ENCODE measurements at regions not wholly inside any gene's neighbourhood (a gene's known extent, or its start where the extent isn't known, plus 50 kb on each side); places are given as distances from the start of the nearest gene placed in this dataset.

- no peak overlapping the region for H3K4me2 ChIP-seq (ENCODE audit: low read depth, low read length)
- H3K9me2 ChIP-seq (replicated peaks; ENCODE audit: insufficient read depth, low read length), result no peaks in the 10 kb centered on the region
- no peak overlapping the region for H3K9ac ChIP-seq (ENCODE audit: low read length)
- TF ChIP-seq, protein P1, sequence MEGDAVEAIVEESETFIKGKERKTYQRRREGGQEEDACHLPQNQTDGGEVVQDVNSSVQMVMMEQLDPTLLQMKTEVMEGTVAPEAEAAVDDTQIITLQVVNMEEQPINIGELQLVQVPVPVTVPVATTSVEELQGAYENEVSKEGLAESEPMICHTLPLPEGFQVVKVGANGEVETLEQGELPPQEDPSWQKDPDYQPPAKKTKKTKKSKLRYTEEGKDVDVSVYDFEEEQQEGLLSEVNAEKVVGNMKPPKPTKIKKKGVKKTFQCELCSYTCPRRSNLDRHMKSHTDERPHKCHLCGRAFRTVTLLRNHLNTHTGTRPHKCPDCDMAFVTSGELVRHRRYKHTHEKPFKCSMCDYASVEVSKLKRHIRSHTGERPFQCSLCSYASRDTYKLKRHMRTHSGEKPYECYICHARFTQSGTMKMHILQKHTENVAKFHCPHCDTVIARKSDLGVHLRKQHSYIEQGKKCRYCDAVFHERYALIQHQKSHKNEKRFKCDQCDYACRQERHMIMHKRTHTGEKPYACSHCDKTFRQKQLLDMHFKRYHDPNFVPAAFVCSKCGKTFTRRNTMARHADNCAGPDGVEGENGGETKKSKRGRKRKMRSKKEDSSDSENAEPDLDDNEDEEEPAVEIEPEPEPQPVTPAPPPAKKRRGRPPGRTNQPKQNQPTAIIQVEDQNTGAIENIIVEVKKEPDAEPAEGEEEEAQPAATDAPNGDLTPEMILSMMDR (IDR thresholded peaks at IDR 0.05; ENCODE audit: low read length), result no peak
- TF ChIP-seq EZH2 (optimal IDR thresholded peaks at IDR 0.05; ENCODE audit: low read depth, low read length) (no peak), EZH2phosphoT487 (IDR thresholded peaks at IDR 0.05; ENCODE audit: low read length) (no peak)
- H3F3A ChIP-seq (ENCODE audit: insufficient read depth, low read length), result no peaks in the 10 kb centered on the region
- H4K20me1 ChIP-seq (ENCODE audit: insufficient read depth, low read length), result no peaks in the 10 kb centered on the region
- DNase-seq, result no peak
- H3K4me3 ChIP-seq (ENCODE audit: low read length), result no peak overlapping the region
- H3K4me1 ChIP-seq (ENCODE audit: low read length), result 0 out of 2 replicates have a peak, but pooled peaks cover 9% of the 10 kb centered on the region
- no peak overlapping the region for H3K27ac ChIP-seq (ENCODE audit: low read length)
- H3K9me3 ChIP-seq (replicated peaks; ENCODE audit: insufficient read depth, low read length), result no peaks in the 10 kb centered on the region
- no peaks in the 10 kb centered on the region for H3K36me3 ChIP-seq (replicated peaks; ENCODE audit: insufficient read depth, low read length)
- H3K27me3 ChIP-seq (replicated peaks; ENCODE audit: insufficient read depth, low read length), result no peaks in the 10 kb centered on the region
- no peak overlapping the region for H2AFZ ChIP-seq (ENCODE audit: low read length)
- H3K79me2 ChIP-seq (ENCODE audit: low read length), result no peaks in the 10 kb centered on the region
Measured at GRCh38 chr5:102594192-102594591, 95.4 kb upstream of the SLCO6A1 start.

DNA sequence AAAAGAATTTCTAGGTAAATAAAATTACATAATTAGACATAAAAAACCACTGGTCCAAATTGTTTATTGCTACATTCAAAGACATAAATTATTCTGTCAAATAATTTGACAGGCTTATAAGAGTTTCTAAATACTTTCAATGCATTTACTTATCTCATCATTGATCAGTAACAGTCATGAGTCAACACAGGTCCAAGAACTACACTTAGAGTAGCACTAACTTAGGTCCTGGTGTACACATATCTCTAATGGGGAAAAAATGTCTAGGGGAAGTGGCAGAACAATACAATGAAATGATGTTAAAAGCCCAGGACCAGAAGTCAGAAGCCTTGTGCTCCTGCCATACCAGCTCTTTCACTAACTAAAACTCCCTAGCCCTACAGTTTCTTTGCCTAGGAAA is 96.5 kb upstream of the SLCO6A1 start:
- no peaks in the 10 kb centered on the region for H3K9me3 ChIP-seq (replicated peaks; ENCODE audit: insufficient read depth, low read length)
- no peak for DNase-seq
- H3K4me1 ChIP-seq (ENCODE audit: low read length), result 0 out of 2 replicates have a peak, but pooled peaks cover 9% of the 10 kb centered on the region
- TF ChIP-seq, protein P1 (IDR thresholded peaks at IDR 0.05; ENCODE audit: low read length), result no peak
- TF ChIP-seq EZH2 (optimal IDR thresholded peaks at IDR 0.05; ENCODE audit: low read depth, low read length), result no peak
- no peak for TF ChIP-seq EZH2phosphoT487 (IDR thresholded peaks at IDR 0.05; ENCODE audit: low read length)
- no peak overlapping the region for H3K27ac ChIP-seq (ENCODE audit: low read length)
- no peaks in the 10 kb centered on the region for H3K9me2 ChIP-seq (replicated peaks; ENCODE audit: insufficient read depth, low read length)
- H3K36me3 ChIP-seq (replicated peaks; ENCODE audit: insufficient read depth, low read length), result no peaks in the 10 kb centered on the region
- no peaks in the 10 kb centered on the region for H4K20me1 ChIP-seq (ENCODE audit: insufficient read depth, low read length)
- no peak overlapping the region for H3K4me3 ChIP-seq (ENCODE audit: low read length)
- H3F3A ChIP-seq (ENCODE audit: insufficient read depth, low read length), result no peaks in the 10 kb centered on the region
- H3K9ac ChIP-seq (ENCODE audit: low read length), result no peak overlapping the region
- no peaks in the 10 kb centered on the region for H3K79me2 ChIP-seq (ENCODE audit: low read length)
- peak overlapping the region; percentile 19; the same call in 1 of the 2 replicates for H3K4me2 ChIP-seq (ENCODE audit: low read depth, low read length)
- no peak overlapping the region for H2AFZ ChIP-seq (ENCODE audit: low read length)
- H3K27me3 ChIP-seq (replicated peaks; ENCODE audit: insufficient read depth, low read length), result no peaks in the 10 kb centered on the region

- no peaks in the 10 kb centered on the region for H4K20me1 ChIP-seq (ENCODE audit: insufficient read depth, low read length)
- H2AFZ ChIP-seq (ENCODE audit: low read length), result 0 out of 2 replicates have a peak overlapping the region, but pooled peaks have one; percentile 2
- no peaks in the 10 kb centered on the region for H3K9me3 ChIP-seq (replicated peaks; ENCODE audit: insufficient read depth, low read length)
- no peaks in the 10 kb centered on the region for H3K27me3 ChIP-seq (replicated peaks; ENCODE audit: insufficient read depth, low read length)
- no peak overlapping the region for H3K9ac ChIP-seq (ENCODE audit: low read length)
- peak overlapping the region; percentile 19; the same call in 1 of the 2 replicates for H3K4me2 ChIP-seq (ENCODE audit: low read depth, low read length)
- no peaks in the 10 kb centered on the region for H3K79me2 ChIP-seq (ENCODE audit: low read length)
- H3K4me1 ChIP-seq (ENCODE audit: low read length), result 0 out of 2 replicates have a peak, but pooled peaks cover 9% of the 10 kb centered on the region
- no peaks in the 10 kb centered on the region for H3K36me3 ChIP-seq (replicated peaks; ENCODE audit: insufficient read depth, low read length)
- H3K9me2 ChIP-seq (replicated peaks; ENCODE audit: insufficient read depth, low read length), result no peaks in the 10 kb centered on the region
- no peaks in the 10 kb centered on the region for H3F3A ChIP-seq (ENCODE audit: insufficient read depth, low read length)
- H3K27ac ChIP-seq (ENCODE audit: low read length), result no peak overlapping the region
- peak; percentile 36 for DNase-seq
- H3K4me3 ChIP-seq (ENCODE audit: low read length), result no peak overlapping the region
- TF ChIP-seq EZH2 (optimal IDR thresholded peaks at IDR 0.05; ENCODE audit: low read depth, low read length) (no peak), EZH2phosphoT487 (IDR thresholded peaks at IDR 0.05; ENCODE audit: low read length) (no peak)
- TF ChIP-seq, protein P1 (IDR thresholded peaks at IDR 0.05; ENCODE audit: low read length), result no peak
Measured at GRCh38 chr5:102596113-102596512, 97.3 kb upstream of the SLCO6A1 start.

Measured in MM.1S (cell line).